IMR-90 (cell line): ENCODE measurements at regions not wholly inside any gene's neighbourhood (a gene's known extent, or its start where the extent isn't known, plus 50 kb on each side); places are given as distances from the start of the nearest gene placed in this dataset.

Experiments used
- BHLHE40 ChIP-seq: fragments of 150-350 bp; IDR thresholded peaks from 2 replicates; pipeline ENCODE4 v1.6.1; 2016; ENCODE audit warnings: mild to moderate bottlenecking, low read depth, low read length
- CTCF ChIP-seq: conservative IDR thresholded peaks from 2 replicates; pipeline ENCODE4 v1.5.1; 2012; ENCODE audit warnings: mild to moderate bottlenecking, low read depth, low read length, improper control_type of control experiment
- POLR2A ChIP-seq: IDR thresholded peaks from 2 replicates; pipeline ENCODE4 v1.6.1; 2012; ENCODE audit warnings: mild to moderate bottlenecking, low read depth, low read length

GRCh38 chr2:167732326-167732725 is 515.1 kb downstream of the STK39 start:
- no peak for TF ChIP-seq CTCF
- no peak for TF ChIP-seq POLR2A
- TF ChIP-seq BHLHE40 = no peak
